ENCODE measurements at regions not wholly inside any gene's neighbourhood (a gene's known extent, or its start where the extent isn't known, plus 50 kb on each side); places are given as distances from the start of the nearest gene placed in this dataset.
"Not testable (repeated sequence)": the region's sequence is repeated elsewhere in the genome, so short reads cannot be mapped to it uniquely, and the experiment has no call there.

GRCh38 chr10:78606766-78607165 lies 462.0 kb upstream of the ZMIZ1 start:
- DNase-seq: not testable (repeated sequence)

GRCh38 chr10:78609976-78610375 lies 458.8 kb upstream of the ZMIZ1 start:
- no peak for DNase-seq

- DNase-seq: no peak
These were observed 455.6 kb upstream of the ZMIZ1 start for GRCh38 chr10:78613132-78613531.

GRCh38 chr10:78614267-78614666 lies 454.5 kb upstream of the ZMIZ1 start:
- DNase-seq: no peak

GRCh38 chr10:78614744-78615143 lies 454.0 kb upstream of the ZMIZ1 start:
- no peak for DNase-seq

GRCh38 chr10:78616125-78616695 lies 452.6 kb upstream of the ZMIZ1 start:
- DNase-seq: no peak

- DNase-seq: no peak
These were observed 451.7 kb upstream of the ZMIZ1 start for GRCh38 chr10:78617115-78617514.

GRCh38 chr10:78617631-78618030 lies 451.1 kb upstream of the ZMIZ1 start:
- DNase-seq: no peak

- no peak for DNase-seq
These were observed 450.7 kb upstream of the ZMIZ1 start for GRCh38 chr10:78618050-78618449.

GRCh38 chr10:78619115-78619851 lies 449.5 kb upstream of the ZMIZ1 start:
- no peak for DNase-seq

- no peak for DNase-seq
These were observed 448.9 kb upstream of the ZMIZ1 start for GRCh38 chr10:78619896-78620295.

- no peak for DNase-seq
These were observed 447.6 kb upstream of the ZMIZ1 start for GRCh38 chr10:78620985-78621799.

GRCh38 chr10:78623578-78624215 lies 445.1 kb upstream of the ZMIZ1 start:
- DNase-seq: no peak

GRCh38 chr10:78624791-78625190 lies 444.0 kb upstream of the ZMIZ1 start:
- DNase-seq: no peak

- DNase-seq: no peak
These were observed 442.3 kb upstream of the ZMIZ1 start for GRCh38 chr10:78626471-78626870.

- no peak for DNase-seq
These were observed 441.4 kb upstream of the ZMIZ1 start for GRCh38 chr10:78627254-78627795.

- no peak for DNase-seq
These were observed 439.8 kb upstream of the ZMIZ1 start for GRCh38 chr10:78628976-78629375.

GRCh38 chr10:78629773-78630172 lies 439.0 kb upstream of the ZMIZ1 start:
- no peak for DNase-seq

GRCh38 chr10:78630944-78631838 lies 437.6 kb upstream of the ZMIZ1 start:
- DNase-seq: no peak

- DNase-seq: no peak
These were observed 434.4 kb upstream of the ZMIZ1 start for GRCh38 chr10:78634389-78634815.

GRCh38 chr10:78634835-78635234 lies 433.9 kb upstream of the ZMIZ1 start:
- no peak for DNase-seq

GRCh38 chr10:78639629-78640028 lies 429.1 kb upstream of the ZMIZ1 start:
- DNase-seq: no peak

All from activated naive CD4-positive, alpha-beta T cell treated with anti-CD3 and anti-CD28 coated beads, Interleukin-2, amount 50 U/mL, for 16 hours (primary cell).